ENCODE measurements at regions not wholly inside any gene's neighbourhood (a gene's known extent, or its start where the extent isn't known, plus 50 kb on each side); places are given as distances from the start of the nearest gene placed in this dataset.
A peak's percentile ranks its signal among the peaks of the same experiment; 100 is the strongest.

DNA sequence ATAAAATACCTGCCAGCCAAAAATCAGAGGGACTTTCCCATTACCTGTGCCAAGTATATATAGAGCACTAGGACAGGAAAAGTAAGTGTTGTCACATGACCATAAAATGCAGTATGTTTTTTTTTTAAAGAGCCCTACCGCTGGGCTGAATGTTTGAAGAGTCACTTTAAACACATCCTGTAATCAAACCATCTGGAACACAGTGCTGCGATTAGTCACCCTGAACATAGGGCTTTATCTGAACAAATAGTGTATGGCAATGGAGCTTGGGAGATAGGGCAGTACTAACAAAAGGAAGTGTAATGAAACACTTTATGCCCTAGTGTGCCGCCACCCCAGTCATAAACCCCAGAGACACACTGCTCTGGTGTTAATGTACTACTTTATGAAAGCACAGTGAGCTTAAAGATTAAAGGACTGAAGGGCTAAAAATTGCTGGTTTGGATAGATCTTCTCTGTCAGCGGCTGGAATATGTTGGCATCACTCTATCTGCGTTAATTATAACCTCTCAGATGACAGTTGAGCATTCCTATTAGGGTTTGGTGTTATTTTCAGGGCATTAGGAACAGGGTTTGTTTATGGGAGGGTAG, 90.4 kb downstream of the ZNF608 start:
- no peaks in the 10 kb centered on the region for H3K27me3 ChIP-seq (replicated peaks)
- in situ Hi-C loops (cut with HindIII; ENCODE audit: low pct_ligation_motif_present, low sequenced_read_pairs) = no loop called here
- TF ChIP-seq, protein P1, sequence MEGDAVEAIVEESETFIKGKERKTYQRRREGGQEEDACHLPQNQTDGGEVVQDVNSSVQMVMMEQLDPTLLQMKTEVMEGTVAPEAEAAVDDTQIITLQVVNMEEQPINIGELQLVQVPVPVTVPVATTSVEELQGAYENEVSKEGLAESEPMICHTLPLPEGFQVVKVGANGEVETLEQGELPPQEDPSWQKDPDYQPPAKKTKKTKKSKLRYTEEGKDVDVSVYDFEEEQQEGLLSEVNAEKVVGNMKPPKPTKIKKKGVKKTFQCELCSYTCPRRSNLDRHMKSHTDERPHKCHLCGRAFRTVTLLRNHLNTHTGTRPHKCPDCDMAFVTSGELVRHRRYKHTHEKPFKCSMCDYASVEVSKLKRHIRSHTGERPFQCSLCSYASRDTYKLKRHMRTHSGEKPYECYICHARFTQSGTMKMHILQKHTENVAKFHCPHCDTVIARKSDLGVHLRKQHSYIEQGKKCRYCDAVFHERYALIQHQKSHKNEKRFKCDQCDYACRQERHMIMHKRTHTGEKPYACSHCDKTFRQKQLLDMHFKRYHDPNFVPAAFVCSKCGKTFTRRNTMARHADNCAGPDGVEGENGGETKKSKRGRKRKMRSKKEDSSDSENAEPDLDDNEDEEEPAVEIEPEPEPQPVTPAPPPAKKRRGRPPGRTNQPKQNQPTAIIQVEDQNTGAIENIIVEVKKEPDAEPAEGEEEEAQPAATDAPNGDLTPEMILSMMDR (IDR thresholded peaks at IDR 0.05; ENCODE audit: low read depth, low read length, missing control alignments) = no peak
- H3K27ac ChIP-seq = peak overlapping the region; percentile 79
- peak; percentile 90 for DNase-seq
- peak overlapping the region; percentile 9 for H3K4me3 ChIP-seq (ENCODE audit: low read depth, low read length)
- H3K36me3 ChIP-seq (replicated peaks) = no peaks in the 10 kb centered on the region

GRCh38 chr5:124655251-124655917, 91.1 kb downstream of the ZNF608 start:
- in situ Hi-C loops (cut with HindIII; ENCODE audit: low pct_ligation_motif_present, low sequenced_read_pairs) = no loop called here
- peak overlapping the region; percentile 9 for H3K4me3 ChIP-seq (ENCODE audit: low read depth, low read length)
- H3K36me3 ChIP-seq (replicated peaks) = no peaks in the 10 kb centered on the region
- TF ChIP-seq, protein P1 (IDR thresholded peaks at IDR 0.05; ENCODE audit: low read depth, low read length, missing control alignments) = no peak
- no peak for DNase-seq
- H3K27me3 ChIP-seq (replicated peaks) = no peaks in the 10 kb centered on the region
- H3K27ac ChIP-seq = peak overlapping the region; percentile 79

- no peak for DNase-seq
- Histone ChIP-seq H3K27ac (no peak overlapping the region), H3K36me3 (replicated peaks) (no peaks in the 10 kb centered on the region), H3K27me3 (replicated peaks) (no peaks in the 10 kb centered on the region), H3K4me3 (ENCODE audit: low read depth, low read length) (no peak overlapping the region)
- TF ChIP-seq, protein P1 (IDR thresholded peaks at IDR 0.05; ENCODE audit: low read depth, low read length, missing control alignments) = no peak
- in situ Hi-C loops (cut with HindIII; ENCODE audit: low pct_ligation_motif_present, low sequenced_read_pairs) = no loop called here
Observed at GRCh38 chr5:124654418-124654817, 92.0 kb downstream of the ZNF608 start.

DNA sequence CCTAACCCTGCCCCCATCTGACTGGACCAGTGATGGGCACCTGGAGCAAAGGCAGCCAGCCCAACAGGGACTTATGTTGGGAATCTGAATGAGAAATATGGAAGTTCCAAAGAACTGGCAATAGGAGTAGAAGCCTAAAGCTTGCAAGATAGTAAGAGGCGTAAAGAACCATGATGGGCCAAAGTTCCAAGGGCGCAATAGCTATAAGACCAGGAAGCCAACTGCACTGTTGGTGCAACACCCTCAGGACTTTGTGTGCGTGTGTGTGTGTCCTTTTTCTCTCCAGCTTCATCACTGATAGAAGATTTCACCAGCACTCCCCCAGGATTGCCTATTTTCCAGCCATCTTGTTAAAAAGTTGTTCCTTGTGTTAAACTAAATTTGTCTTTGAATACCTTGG, 92.8 kb downstream of the ZNF608 start:
- no peak overlapping the region for H3K4me3 ChIP-seq (ENCODE audit: low read depth, low read length)
- in situ Hi-C loops (cut with HindIII; ENCODE audit: low pct_ligation_motif_present, low sequenced_read_pairs) = no loop called here
- TF ChIP-seq, protein P1 (IDR thresholded peaks at IDR 0.05; ENCODE audit: low read depth, low read length, missing control alignments) = no peak
- H3K27ac ChIP-seq = no peak overlapping the region
- no peak for DNase-seq
- H3K27me3 ChIP-seq (replicated peaks) = no peaks in the 10 kb centered on the region
- no peaks in the 10 kb centered on the region for H3K36me3 ChIP-seq (replicated peaks)

GRCh38 chr5:124652892-124653441, 93.5 kb downstream of the ZNF608 start:
- no peak overlapping the region for H3K27ac ChIP-seq
- TF ChIP-seq, protein P1 (IDR thresholded peaks at IDR 0.05; ENCODE audit: low read depth, low read length, missing control alignments) = no peak
- H3K36me3 ChIP-seq (replicated peaks) = no peaks in the 10 kb centered on the region
- no peaks in the 10 kb centered on the region for H3K27me3 ChIP-seq (replicated peaks)
- DNase-seq = no peak
- no peak overlapping the region for H3K4me3 ChIP-seq (ENCODE audit: low read depth, low read length)
- in situ Hi-C loops (cut with HindIII; ENCODE audit: low pct_ligation_motif_present, low sequenced_read_pairs) = no loop called here
